GM18505 (cell line): ENCODE measurements at regions not wholly inside any gene's neighbourhood (a gene's known extent, or its start where the extent isn't known, plus 50 kb on each side); places are given as distances from the start of the nearest gene placed in this dataset.
A peak's percentile ranks its signal among the peaks of the same experiment; 100 is the strongest.

Experiments used
- ATAC-seq: cut with Tn5 transposase; IDR thresholded peaks from one replicate; pipeline ENCODE4 v1.9.1; 2021; ENCODE audit not compliant: unreplicated experiment
- POLR2A ChIP-seq: IDR thresholded peaks from 4 replicates; pipeline ENCODE4 v1.6.1; 2011; ENCODE audit warnings: borderline replicate concordance; ENCODE audit not compliant: insufficient read depth, insufficient read length; ENCODE audit errors: extremely low read depth

DNA sequence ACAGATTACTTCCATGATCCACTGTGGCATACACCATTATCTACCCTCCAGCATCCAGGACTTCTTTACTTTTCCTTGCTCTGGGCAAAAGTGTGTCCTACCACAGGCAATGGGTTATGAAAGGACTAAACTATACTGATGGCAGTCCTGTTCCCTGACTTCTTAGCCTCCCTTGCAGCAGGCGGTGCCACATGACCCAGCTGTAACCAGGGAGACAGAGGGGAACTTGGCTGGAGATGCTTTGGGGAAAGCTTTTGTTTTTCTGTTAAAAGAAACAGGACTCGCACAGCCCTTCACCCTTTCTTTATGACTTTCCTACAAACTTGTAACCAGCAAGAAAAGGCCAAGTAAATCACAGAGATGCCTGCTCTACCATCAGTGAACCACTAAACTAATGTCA lies 394.4 kb downstream of the PCNX1 start:
- no peak for ATAC-seq
- TF ChIP-seq POLR2A = no peak

DNA sequence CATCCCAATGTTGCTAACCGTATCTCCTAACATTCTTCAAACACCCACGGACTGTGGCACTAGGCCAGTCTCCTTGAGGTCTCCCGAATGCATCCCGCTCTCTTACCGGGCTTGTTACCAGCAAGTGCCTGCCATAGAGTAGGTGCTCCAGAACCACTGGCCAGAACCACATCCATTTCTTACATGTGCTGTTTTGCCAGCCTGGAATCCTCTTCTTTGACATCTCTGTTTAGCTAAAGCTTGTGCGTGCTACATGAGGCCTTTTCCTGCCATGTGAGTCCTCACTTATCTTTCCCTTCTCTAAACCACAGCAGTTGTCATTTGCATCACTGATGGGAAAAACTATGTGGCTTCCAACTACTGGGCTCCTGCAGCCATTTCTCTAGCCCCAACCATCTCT lies 397.4 kb downstream of the PCNX1 start:
- ATAC-seq = no peak
- no peak for TF ChIP-seq POLR2A

DNA sequence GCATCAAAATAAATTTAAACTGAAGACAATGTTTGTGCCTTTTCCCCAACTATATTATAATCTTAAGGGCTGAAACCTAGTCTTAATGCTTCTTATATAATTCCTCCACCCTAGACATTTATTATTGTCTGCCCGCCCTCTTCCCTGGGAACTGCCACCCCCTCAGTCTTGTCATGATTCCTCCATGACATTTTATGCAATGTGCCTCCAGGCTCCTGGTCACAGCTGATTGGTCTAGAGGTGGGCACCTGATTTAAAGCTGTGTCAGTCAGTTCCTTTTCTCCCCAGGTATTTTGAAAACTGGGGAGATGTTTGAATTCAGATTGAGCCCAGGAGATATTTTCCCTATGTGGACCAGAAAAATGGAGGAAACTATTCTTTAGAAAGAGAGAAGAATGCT lies 401.4 kb downstream of the PCNX1 start:
- no peak for ATAC-seq
- no peak for TF ChIP-seq POLR2A

DNA sequence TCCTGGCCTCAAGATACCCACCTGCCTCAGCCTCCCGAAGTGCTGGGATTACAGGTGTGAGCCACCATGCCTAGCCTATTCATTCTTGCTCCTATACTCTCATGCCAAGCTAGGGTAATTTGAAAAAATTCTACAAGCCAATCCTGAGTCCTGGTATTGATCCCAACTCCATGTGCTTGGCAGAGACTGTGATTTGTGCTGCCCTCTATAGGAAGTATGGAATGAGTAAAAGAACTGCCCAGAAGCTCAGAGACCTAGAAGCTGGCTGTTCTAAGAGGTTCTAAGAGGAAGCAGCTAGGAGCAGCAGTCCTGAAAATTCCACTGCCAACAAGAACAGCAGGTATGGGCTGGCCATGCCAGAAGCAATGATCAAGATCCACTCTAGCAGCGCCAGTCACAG lies 402.5 kb downstream of the PCNX1 start:
- no peak for ATAC-seq

DNA sequence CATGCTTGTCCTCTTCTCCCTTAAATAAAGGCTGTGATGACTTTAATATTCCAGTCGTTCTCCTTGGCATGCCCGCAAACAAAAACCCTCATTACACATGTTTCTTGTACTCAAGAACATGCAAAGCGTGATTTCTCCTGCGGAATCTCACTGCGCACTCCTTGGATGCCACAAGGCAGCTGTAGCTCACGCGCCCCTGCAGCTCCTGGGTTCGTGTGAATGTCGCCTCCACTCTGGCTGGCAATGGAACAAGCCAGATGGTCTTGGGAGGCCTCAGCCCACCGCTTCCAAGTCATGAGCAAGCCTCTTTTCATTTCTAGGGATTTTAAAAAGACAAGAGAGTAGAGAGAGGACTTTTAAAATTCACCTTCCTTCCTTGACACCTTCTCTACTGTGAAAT lies 403.8 kb downstream of the PCNX1 start:
- no peak for ATAC-seq
- no peak for TF ChIP-seq POLR2A

More for the DNA sequence above, 402.5 kb downstream of the PCNX1 start:
- no peak for TF ChIP-seq POLR2A

GRCh38 chr14:71314717-71315116 lies 407.5 kb downstream of the PCNX1 start:
- no peak for TF ChIP-seq POLR2A
- ATAC-seq = no peak

DNA sequence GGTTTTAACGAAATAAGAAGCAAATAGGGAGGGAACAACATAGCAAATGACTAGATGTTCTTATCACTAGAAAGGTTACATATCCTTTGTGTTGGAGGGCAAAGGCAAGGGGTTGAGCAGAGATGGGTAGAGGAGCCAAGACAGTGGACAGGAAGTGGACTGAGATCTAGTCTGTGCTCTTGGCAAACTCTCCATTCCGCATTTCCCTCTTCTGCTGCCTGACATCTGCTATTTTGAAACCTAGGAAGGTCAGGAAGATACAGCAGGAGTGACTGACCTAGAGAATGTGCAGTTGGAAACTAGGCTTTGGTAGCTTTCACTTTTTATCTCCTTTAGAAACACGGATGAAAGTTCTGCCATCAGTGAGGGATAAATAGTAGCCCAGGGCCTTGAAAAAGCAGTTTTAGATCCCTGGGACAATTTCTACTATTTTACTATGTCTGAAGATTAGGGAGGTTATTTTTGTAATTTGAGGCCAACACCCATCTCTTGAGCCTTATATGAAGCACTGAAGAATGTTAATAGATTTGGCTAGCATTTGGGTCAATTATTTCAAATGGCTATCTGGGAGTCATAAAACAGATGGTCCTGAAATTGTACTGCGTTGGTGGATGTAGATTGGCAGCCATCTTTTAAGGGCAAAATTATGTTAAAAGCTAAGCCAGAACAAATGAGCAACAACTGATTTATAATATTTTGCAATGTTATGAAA lies 410.3 kb downstream of the PCNX1 start:
- TF ChIP-seq POLR2A = no peak
- no peak for ATAC-seq

GRCh38 chr14:71318097-71318459 lies 410.8 kb downstream of the PCNX1 start:
- ATAC-seq = no peak
- no peak for TF ChIP-seq POLR2A

DNA sequence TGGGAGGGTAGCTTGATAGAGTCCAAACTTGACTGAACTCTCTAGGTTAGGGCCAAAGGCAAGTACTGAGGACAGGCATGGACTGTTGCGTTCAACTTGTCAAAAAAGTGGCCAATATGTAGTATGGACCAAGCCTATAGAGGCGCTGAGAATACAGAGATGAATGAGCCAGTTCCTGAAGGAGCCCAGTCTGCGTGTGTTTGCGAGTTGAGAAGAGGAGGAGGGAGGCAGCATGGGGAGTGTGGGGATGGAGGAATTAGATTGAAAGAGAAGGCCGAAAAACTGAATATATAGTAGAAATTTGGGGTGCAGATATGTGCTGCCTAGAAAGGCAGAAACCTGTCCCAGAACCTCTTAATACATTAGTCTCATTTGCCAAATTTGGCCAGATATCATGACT lies 412.4 kb downstream of the PCNX1 start:
- ATAC-seq = no peak
- no peak for TF ChIP-seq POLR2A

- peak; percentile 79 for ATAC-seq
- TF ChIP-seq POLR2A = peak; percentile 96
These were observed 413.0 kb downstream of the PCNX1 start, which contains the start of gene SIPA1L1 for GRCh38 chr14:71320107-71320733. Gene SIPA1L1, plus strand, starts transcription at chr14:71320476.

DNA sequence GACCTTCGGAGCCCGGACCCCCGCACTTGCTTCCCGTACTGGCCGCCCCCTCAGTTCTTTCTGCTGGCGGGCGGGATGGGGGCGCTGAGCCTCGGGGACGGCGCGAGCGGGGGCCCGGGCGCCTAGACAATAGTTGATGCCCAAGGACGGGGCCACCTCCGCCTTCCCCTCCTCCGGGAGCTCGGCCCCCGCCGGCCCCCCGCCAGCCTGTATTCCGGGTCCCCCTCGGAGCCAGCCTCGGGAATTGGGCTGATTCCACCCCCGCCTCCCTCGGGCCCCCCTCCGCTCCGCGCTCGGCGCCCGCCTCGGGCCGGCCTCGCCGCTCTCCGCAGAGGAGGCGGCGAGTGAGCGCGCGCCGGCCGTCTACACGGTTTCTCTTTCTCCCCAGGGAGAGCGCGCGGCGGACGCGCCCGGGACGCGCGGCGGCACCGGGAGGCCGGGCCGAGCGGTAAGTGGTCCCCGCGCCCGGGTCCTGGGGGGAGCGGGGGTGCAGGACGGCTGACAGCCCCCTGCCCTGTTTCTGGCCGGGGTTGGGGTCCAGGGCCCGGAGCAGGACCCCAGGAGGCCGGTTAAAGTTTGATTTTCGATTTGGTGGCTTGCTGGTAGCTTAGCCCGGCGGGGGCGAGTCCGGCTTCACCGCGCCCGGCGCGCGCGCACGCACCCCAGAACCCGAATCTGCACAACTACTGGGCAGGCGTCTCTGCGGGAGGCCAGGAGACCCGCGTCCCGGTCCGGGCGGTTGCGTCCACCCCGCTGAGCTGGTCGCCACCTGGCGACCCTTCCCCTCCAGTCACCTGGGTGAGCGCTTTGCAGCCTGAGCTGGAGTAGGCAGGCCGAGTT lies 413.7 kb downstream of the PCNX1 start:
- ATAC-seq = peak; percentile 25
- TF ChIP-seq POLR2A = peak; percentile 69

DNA sequence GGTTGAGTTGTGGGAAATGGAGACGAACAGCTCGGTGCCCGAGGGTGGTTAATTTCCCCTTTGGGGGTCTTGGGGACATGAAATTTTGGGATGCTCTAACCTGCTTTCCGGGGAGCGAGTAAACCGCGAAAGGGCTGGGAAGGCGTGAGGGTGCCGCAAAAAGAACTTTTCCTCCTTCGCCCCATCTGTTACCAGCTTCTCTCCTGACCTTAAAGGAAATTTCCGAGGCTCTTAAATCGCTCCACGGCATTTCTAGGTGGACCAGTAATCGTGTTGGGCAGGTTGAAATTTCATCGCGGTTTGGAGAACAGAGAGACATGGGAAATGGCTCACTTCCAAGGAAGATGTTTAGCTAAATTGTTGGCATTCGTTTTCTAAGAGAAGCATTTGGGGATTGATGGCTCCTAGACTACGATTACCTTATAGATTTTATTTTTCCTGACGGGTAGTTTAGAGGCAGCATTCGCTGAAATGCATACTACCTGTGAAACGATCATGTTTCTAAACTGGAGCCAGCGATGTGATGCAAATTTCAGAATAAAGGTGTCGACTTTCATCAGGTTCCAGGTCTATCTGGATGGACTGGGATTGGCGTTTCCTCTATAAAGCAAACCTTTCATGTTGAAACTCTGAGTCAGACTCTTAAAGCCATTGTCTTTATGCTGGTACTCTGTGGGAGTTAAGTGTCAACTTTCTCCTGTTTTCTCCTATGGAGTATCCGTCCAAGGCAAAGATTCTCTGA lies 414.5 kb downstream of the PCNX1 start:
- ATAC-seq = no peak
- TF ChIP-seq POLR2A = no peak

DNA sequence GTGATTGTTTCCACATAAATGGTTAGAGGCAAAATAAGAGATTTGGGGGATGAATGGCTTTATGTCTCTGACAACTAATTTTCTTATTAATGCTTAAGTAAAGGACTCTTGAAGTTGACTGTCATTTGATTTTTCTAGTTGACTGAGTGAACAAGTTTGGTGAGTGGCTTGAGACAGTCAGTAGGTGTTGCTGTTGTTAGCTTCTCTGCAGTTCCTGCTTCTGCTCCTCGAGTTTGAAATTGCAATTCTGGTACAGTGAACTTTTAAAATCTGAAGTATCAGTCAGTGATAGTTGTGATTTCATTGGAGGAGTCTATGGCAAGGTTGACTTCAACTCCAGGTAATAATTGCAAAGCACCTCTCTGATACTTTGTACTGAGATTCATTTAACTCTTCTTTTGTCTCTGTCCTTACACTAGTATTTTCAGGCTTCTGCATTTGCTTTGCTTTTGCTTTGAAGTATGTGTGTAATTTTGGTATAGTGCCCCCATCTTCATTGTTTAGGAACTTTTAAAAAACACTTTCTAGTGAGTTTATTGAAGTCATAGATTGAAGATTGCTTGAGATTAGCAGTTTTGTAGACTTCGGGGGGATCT lies 415.5 kb downstream of the PCNX1 start:
- TF ChIP-seq POLR2A = no peak
- no peak for ATAC-seq
